K562 (cell line): ENCODE measurements at regions not wholly inside any gene's neighbourhood (a gene's known extent, or its start where the extent isn't known, plus 50 kb on each side); places are given as distances from the start of the nearest gene placed in this dataset.

ENCODE experiments used
- ATAC-seq: fragments of 200-7000 bp; cut with Tn5 transposase; 3 replicates; pipeline ENCODE4 v1.9.1; 2020; ENCODE audit warnings: moderate library complexity
- BruUV-seq: library from RNA; stranded (reverse); fragments of 400-500 nt; replicated peaks from 2 replicates; lab custom pipeline; 2021; lab: Mats Ljungman, UMichigan
- CTCF ChIA-PET: fragments of 300-600 bp; formaldehyde crosslinking; extraction: SDS; loops from one replicate; lab custom pipeline; 2021; ENCODE audit warnings: low intra/inter-chr PET ratio; lab: Yijun Ruan, JAX
- POLR2A ChIA-PET: fragments of 300-600, 350-650 bp; sonication (Branson Sonifier 250); formaldehyde crosslinking; extraction: SDS; loops from one replicate; lab custom pipeline; 2021; ENCODE audit warnings: antibody characterized with exemption, inconsistent platforms; lab: Yijun Ruan, JAX
- DNase-seq, 4 experiments: peaks; one replicate each; pipeline versions ENCODE4 v3.0.0 to v3.0.0-alpha.2; 2011 to 2018; ENCODE audit warnings: low spot score in 3 of 4, mixed read lengths in 3 of 4; ENCODE audit errors: extremely low read depth in 1 of 4
- FAIRE-seq: peaks from 2 replicates; lab custom pipeline; 2011; peaks lifted over from hg19 to GRCh38; lab: Jason Lieb, UNC
- H2AFZ ChIP-seq: 2 replicates; pipeline ENCODE4 v1.6.0; 2011; ENCODE audit warnings: low read depth, low read length, control low read depth, inconsistent platforms
- H3K27ac ChIP-seq: fragments of 200-600 bp; 3 replicates; pipeline ENCODE4 v1.8.0; 2011; ENCODE audit warnings: low read depth, mild to moderate bottlenecking, control low read depth, inconsistent platforms, low read length, moderate library complexity, mixed read lengths; ENCODE audit errors: extremely low read depth
- H3K27me3 ChIP-seq, 2 experiments: fragments of 300-600 bp in 1 of 2; 2 replicates in 1 of 2; 3 replicates in 1 of 2; pipeline versions ENCODE4 v1.6.0 to v1.8.0; 2011; ENCODE audit warnings: inconsistent platforms in 2 of 2, low read length in 2 of 2, mild to moderate bottlenecking in 1 of 2, mixed read lengths in 1 of 2, moderate library complexity in 1 of 2; ENCODE audit not compliant: control insufficient read depth in 2 of 2, insufficient read depth in 2 of 2
- H3K36me3 ChIP-seq: fragments of 300-600 bp; 3 replicates; pipeline ENCODE4 v1.8.0; 2011; ENCODE audit warnings: mild to moderate bottlenecking, low read length, inconsistent platforms; ENCODE audit not compliant: control insufficient read depth, insufficient read depth
- H3K4me1 ChIP-seq, 2 experiments: fragments of 200-600 bp in 1 of 2; replicated peaks in 1 of 2; 2 replicates in 1 of 2; 3 replicates in 1 of 2; pipeline versions ENCODE4 v1.5.1 to v1.8.0; 2011; ENCODE audit warnings: inconsistent platforms in 2 of 2, low read length in 2 of 2, mild to moderate bottlenecking in 1 of 2, mixed read lengths in 1 of 2, moderate library complexity in 1 of 2; ENCODE audit not compliant: control insufficient read depth in 2 of 2, insufficient read depth in 2 of 2
- H3K4me2 ChIP-seq: 2 replicates; pipeline ENCODE4 v1.6.1; 2011; ENCODE audit warnings: low read length, control low read depth, inconsistent platforms, mixed read lengths; ENCODE audit not compliant: insufficient read depth
- H3K4me3 ChIP-seq: fragments of 200-600 bp; sonication (generic), shearing (Covaris generic); 2 replicates; pipeline ENCODE4 v1.5.1; 2016; ENCODE audit warnings: control low read depth, inconsistent platforms
- H3K79me2 ChIP-seq: fragments of 200-600 bp; 3 replicates; pipeline ENCODE4 v1.8.0; 2011; ENCODE audit warnings: low read length, inconsistent platforms; ENCODE audit not compliant: control insufficient read depth, insufficient read depth
- H3K9ac ChIP-seq, 2 experiments: 2 replicates each; pipeline versions ENCODE4 v1.6.0 to v1.6.1; 2011; ENCODE audit warnings: low read depth in 2 of 2, low read length in 2 of 2, control low read depth in 1 of 2, inconsistent platforms in 1 of 2, mild to moderate bottlenecking in 1 of 2, mixed read lengths in 1 of 2; ENCODE audit not compliant: insufficient read depth in 1 of 2
- H3K9me1 ChIP-seq: one replicate; pipeline ENCODE4 v1.6.0; 2011; ENCODE audit warnings: inconsistent platforms, mild to moderate bottlenecking, low read length, moderate library complexity; ENCODE audit not compliant: control insufficient read depth, insufficient read depth
- H3K9me3 ChIP-seq: replicated peaks from 2 replicates; pipeline ENCODE4 v1.5.1; 2011; ENCODE audit warnings: low read depth, low read length, inconsistent platforms; ENCODE audit not compliant: control insufficient read depth, insufficient read depth
- H4K20me1 ChIP-seq: replicated peaks from 2 replicates; pipeline ENCODE4 v1.6.1; 2011; ENCODE audit warnings: low read length, inconsistent platforms, mixed read lengths; ENCODE audit not compliant: control insufficient read depth, insufficient read depth
- CLOCK ChIP-seq: fragments of 250-450 bp; sonication (Bioruptor Pico); IDR thresholded peaks from 2 replicates; pipeline ENCODE4 v1.4.0; 2020; ENCODE audit warnings: mild to moderate bottlenecking, moderate library complexity, borderline replicate concordance
- CREB5 ChIP-seq: fragments of 250-450 bp; sonication (Bioruptor Pico); IDR thresholded peaks from 2 replicates; pipeline ENCODE4 v1.5.0; 2020; ENCODE audit warnings: mild to moderate bottlenecking
- EZH2 ChIP-seq: IDR thresholded peaks from 2 replicates; pipeline ENCODE4 v1.6.1; 2012; ENCODE audit warnings: low read depth, mild to moderate bottlenecking, inconsistent platforms, low read length, borderline replicate concordance
- KLF6 ChIP-seq: fragments of 250-450 bp; sonication (Bioruptor Pico); IDR thresholded peaks from 2 replicates; pipeline ENCODE4 v1.4.0; 2020; ENCODE audit warnings: mild to moderate bottlenecking, moderate library complexity, borderline replicate concordance
- MAFK ChIP-seq: IDR thresholded peaks from 2 replicates; pipeline ENCODE4 v1.6.1; 2011; ENCODE audit warnings: low read length, improper control_type of control experiment
- MYBL2 ChIP-seq, 2 experiments: fragments of 450-650 bp in 1 of 2; sonication (generic) in 1 of 2; formaldehyde crosslinking in 1 of 2; IDR thresholded peaks; 2 replicates each; pipeline versions ENCODE4 v1.6.1 to v1.8.1; 2017 to 2022; ENCODE audit warnings: borderline replicate concordance in 1 of 2, inconsistent platforms in 1 of 2, low read depth in 1 of 2, mild to moderate bottlenecking in 1 of 2, missing genetic modification reagents in 1 of 2, moderate library complexity in 1 of 2
- SMARCE1 ChIP-seq: fragments of 450-650 bp; IDR thresholded peaks from 2 replicates; pipeline ENCODE4 v1.7.1; 2016; ENCODE audit warnings: mild to moderate bottlenecking
- STAG1 ChIP-seq: sonication (generic); formaldehyde crosslinking; IDR thresholded peaks from 2 replicates; pipeline ENCODE4 v1.5.0; 2020; ENCODE audit warnings: missing genetic modification reagents, borderline replicate concordance
- TCF3 ChIP-seq: sonication (generic); formaldehyde crosslinking; IDR thresholded peaks from 2 replicates; pipeline ENCODE4 v1.4.0; 2020; ENCODE audit warnings: mild to moderate bottlenecking, missing genetic modification reagents
- ZC3H4 ChIP-seq: sonication (generic); formaldehyde crosslinking; IDR thresholded peaks from 2 replicates; pipeline ENCODE4 v1.9.0; 2021; ENCODE audit warnings: missing genetic modification reagents, borderline replicate concordance
- ZNF224 ChIP-seq: sonication (generic); formaldehyde crosslinking; IDR thresholded peaks from 2 replicates; pipeline ENCODE4 v1.8.0; 2022; ENCODE audit warnings: mild to moderate bottlenecking, missing genetic modification reagents
- WGBS: fragments of 100-300 bp; shearing (Covaris generic); methylation state at CpG from one replicate; pipeline ENCODE4 v1.1.6; 2016; ENCODE audit warnings: low coverage, mixed read lengths; ENCODE audit not compliant: insufficient coverage; ENCODE audit errors: missing lambda C conversion rate; 5-methylcytosine and 5-hydroxymethylcytosine counted together
- in situ Hi-C: fragments of 300-500 bp; cut with MboI; formaldehyde crosslinking; loops from 4 replicates; pipeline ENCODE4 v1.15.0; 2018; ENCODE audit warnings: inconsistent platforms, mixed read lengths
- intact Hi-C: fragments of 100-400 bp; cut with micrococcal nuclease; formaldehyde crosslinking; loops from 2 replicates; pipeline ENCODE4 v1.14.2; 2022
- TF ChIP-seq, protein P1 (sequence below), 3 experiments: fragments of 200-800 bp in 1 of 3; fragments of 250-450 bp in 1 of 3; fragments of 450-650 bp in 1 of 3; sonication (Bioruptor Pico) in 1 of 3; sonication (Bioruptor generic) in 1 of 3; formaldehyde crosslinking in 1 of 3; IDR thresholded peaks; 2 replicates each; pipeline versions ENCODE4 v1.6.1 to v1.8.0; 2016 to 2022; ENCODE audit warnings: mild to moderate bottlenecking in 2 of 3, missing genetic modification characterization in 2 of 3, missing compliant biosample characterization in 1 of 3, moderate library complexity in 1 of 3
- TF ChIP-seq, protein P2 (sequence below): sonication (generic); formaldehyde crosslinking; IDR thresholded peaks from 2 replicates; pipeline ENCODE4 v1.9.0; 2022; ENCODE audit warnings: mild to moderate bottlenecking, missing genetic modification reagents

- POLR2A ChIA-PET = no interaction called here
- TF ChIP-seq, protein P1, sequence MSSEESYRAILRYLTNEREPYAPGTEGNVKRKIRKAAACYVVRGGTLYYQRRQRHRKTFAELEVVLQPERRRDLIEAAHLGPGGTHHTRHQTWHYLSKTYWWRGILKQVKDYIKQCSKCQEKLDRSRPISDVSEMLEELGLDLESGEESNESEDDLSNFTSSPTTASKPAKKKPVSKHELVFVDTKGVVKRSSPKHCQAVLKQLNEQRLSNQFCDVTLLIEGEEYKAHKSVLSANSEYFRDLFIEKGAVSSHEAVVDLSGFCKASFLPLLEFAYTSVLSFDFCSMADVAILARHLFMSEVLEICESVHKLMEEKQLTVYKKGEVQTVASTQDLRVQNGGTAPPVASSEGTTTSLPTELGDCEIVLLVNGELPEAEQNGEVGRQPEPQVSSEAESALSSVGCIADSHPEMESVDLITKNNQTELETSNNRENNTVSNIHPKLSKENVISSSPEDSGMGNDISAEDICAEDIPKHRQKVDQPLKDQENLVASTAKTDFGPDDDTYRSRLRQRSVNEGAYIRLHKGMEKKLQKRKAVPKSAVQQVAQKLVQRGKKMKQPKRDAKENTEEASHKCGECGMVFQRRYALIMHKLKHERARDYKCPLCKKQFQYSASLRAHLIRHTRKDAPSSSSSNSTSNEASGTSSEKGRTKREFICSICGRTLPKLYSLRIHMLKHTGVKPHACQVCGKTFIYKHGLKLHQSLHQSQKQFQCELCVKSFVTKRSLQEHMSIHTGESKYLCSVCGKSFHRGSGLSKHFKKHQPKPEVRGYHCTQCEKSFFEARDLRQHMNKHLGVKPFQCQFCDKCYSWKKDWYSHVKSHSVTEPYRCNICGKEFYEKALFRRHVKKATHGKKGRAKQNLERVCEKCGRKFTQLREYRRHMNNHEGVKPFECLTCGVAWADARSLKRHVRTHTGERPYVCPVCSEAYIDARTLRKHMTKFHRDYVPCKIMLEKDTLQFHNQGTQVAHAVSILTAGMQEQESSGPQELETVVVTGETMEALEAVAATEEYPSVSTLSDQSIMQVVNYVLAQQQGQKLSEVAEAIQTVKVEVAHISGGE (CRISPR knock-in tag; IDR thresholded peaks at IDR 0.05) = no peak
- TF ChIP-seq CLOCK (CRISPR knock-in tag) = no peak
- TF ChIP-seq ZC3H4 (CRISPR knock-in tag) = no peak
- TF ChIP-seq MYBL2 (IDR thresholded peaks at IDR 0.05; ENCODE audit: low read depth) = no peak
- TF ChIP-seq MYBL2 (CRISPR knock-in tag; IDR thresholded peaks at IDR 0.05; ENCODE audit: borderline replicate concordance) = no peak
- no peak for TF ChIP-seq KLF6 (CRISPR knock-in tag)
- TF ChIP-seq ZNF224 = no peak
- TF ChIP-seq CREB5 = no peak
- TF ChIP-seq MAFK = no peak
- no peak for TF ChIP-seq SMARCE1
- no peak for TF ChIP-seq STAG1 (CRISPR knock-in tag)
- no peak for TF ChIP-seq EZH2
- TF ChIP-seq, protein P2, sequence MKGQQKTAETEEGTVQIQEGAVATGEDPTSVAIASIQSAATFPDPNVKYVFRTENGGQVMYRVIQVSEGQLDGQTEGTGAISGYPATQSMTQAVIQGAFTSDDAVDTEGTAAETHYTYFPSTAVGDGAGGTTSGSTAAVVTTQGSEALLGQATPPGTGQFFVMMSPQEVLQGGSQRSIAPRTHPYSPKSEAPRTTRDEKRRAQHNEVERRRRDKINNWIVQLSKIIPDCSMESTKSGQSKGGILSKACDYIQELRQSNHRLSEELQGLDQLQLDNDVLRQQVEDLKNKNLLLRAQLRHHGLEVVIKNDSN (CRISPR knock-in tag) = no peak
- TF ChIP-seq TCF3 = no peak
Measured at GRCh38 chr4:60365176-60365575, 835.0 kb upstream of the ADGRL3 start.

More at GRCh38 chr4:60365176-60365575, 835.0 kb upstream of the ADGRL3 start:
- no peaks in the 10 kb centered on the region for H3K27me3 ChIP-seq
- intact Hi-C loops = no loop called here
- H3K9me3 ChIP-seq = no peaks in the 10 kb centered on the region
- no peak for FAIRE-seq
- no peaks in the 10 kb centered on the region for H4K20me1 ChIP-seq
- H3K36me3 ChIP-seq = no peaks in the 10 kb centered on the region
- CTCF ChIA-PET = no interaction called here
- no peaks in the 10 kb centered on the region for H3K79me2 ChIP-seq
- BruUV-seq = no TSS peak
- no peak overlapping the region for H3K4me3 ChIP-seq
- no peak for DNase-seq
- no peaks in the 10 kb centered on the region for H3K4me1 ChIP-seq
- WGBS = 0% methylated on average over 1 of the region's 3 CpGs
- H3K4me2 ChIP-seq = no peak overlapping the region
- H3K9me1 ChIP-seq = no peaks in the 10 kb centered on the region
- no peak overlapping the region for H2AFZ ChIP-seq
- H3K27ac ChIP-seq = no peak overlapping the region
- H3K9ac ChIP-seq = no peak overlapping the region
- ATAC-seq = no peak
- in situ Hi-C loops = no loop called here
